Mesodermal cell (in vitro differentiated cells): ENCODE measurements at regions not wholly inside any gene's neighbourhood (a gene's known extent, or its start where the extent isn't known, plus 50 kb on each side); places are given as distances from the start of the nearest gene placed in this dataset.

Experiments used
- H3K27ac ChIP-seq: 2 replicates; pipeline ENCODE4 v1.7.0; 2013; ENCODE audit warnings: mild to moderate bottlenecking, low read depth, low read length, moderate library complexity; ENCODE audit not compliant: severe bottlenecking
- H3K36me3 ChIP-seq: 2 replicates; pipeline ENCODE4 v1.7.1; 2013; ENCODE audit warnings: mild to moderate bottlenecking, low read length, moderate library complexity; ENCODE audit not compliant: control insufficient read depth, insufficient read depth
- H3K4me1 ChIP-seq: one replicate; pipeline ENCODE4 v1.7.1; 2013; ENCODE audit warnings: mild to moderate bottlenecking, low read length; ENCODE audit not compliant: insufficient read depth, control insufficient read depth, poor library complexity, severe bottlenecking
- H3K4me3 ChIP-seq: 2 replicates; pipeline ENCODE4 v1.7.0; 2013; ENCODE audit warnings: low read length, control low read depth, mild to moderate bottlenecking; ENCODE audit not compliant: insufficient read depth, poor library complexity, severe bottlenecking; ENCODE audit errors: extremely low read depth
- H3K9me3 ChIP-seq: 2 replicates; pipeline ENCODE4 v1.7.1; 2013; ENCODE audit warnings: mild to moderate bottlenecking, low read length, moderate library complexity; ENCODE audit not compliant: control insufficient read depth
- WGBS, 2 experiments: methylation state at CpG; one replicate each; pipeline ENCODE4 v1.1.5; 2013; ENCODE audit warnings: missing lambda C conversion rate in 2 of 2; ENCODE audit not compliant: insufficient coverage in 2 of 2; 5-methylcytosine and 5-hydroxymethylcytosine counted together

GRCh38 chr3:94587291-94587690, 524.4 kb downstream of the NSUN3 start:
- Histone ChIP-seq H3K9me3 (no peaks in the 10 kb centered on the region), H3K4me1 (no peaks in the 10 kb centered on the region), H3K36me3 (no peaks in the 10 kb centered on the region), H3K4me3 (no peak overlapping the region), H3K27ac (no peak overlapping the region)
- WGBS, 2 experiments, result 72 to 100% methylated on average over 1 to 2 of the region's 3 CpGs

- Histone ChIP-seq H3K4me1 (no peaks in the 10 kb centered on the region), H3K27ac (no peak overlapping the region), H3K36me3 (no peaks in the 10 kb centered on the region), H3K9me3 (no peaks in the 10 kb centered on the region), H3K4me3 (no peak overlapping the region)
- no CpG with 5 or more reads among the region's 1 CpG for whole genome bisulfite sequencing, 2 experiments
These were observed 530.8 kb downstream of the NSUN3 start for GRCh38 chr3:94593526-94594150.

GRCh38 chr3:94596141-94596540, 533.3 kb downstream of the NSUN3 start:
- WGBS, 2 experiments, result 67 to 100% methylated on average over 1 of the region's 3 CpGs
- no peak overlapping the region for H3K4me3 ChIP-seq
- no peaks in the 10 kb centered on the region for H3K4me1 ChIP-seq
- H3K27ac ChIP-seq, result no peak overlapping the region
- H3K36me3 ChIP-seq, result no peaks in the 10 kb centered on the region
- no peaks in the 10 kb centered on the region for H3K9me3 ChIP-seq

DNA sequence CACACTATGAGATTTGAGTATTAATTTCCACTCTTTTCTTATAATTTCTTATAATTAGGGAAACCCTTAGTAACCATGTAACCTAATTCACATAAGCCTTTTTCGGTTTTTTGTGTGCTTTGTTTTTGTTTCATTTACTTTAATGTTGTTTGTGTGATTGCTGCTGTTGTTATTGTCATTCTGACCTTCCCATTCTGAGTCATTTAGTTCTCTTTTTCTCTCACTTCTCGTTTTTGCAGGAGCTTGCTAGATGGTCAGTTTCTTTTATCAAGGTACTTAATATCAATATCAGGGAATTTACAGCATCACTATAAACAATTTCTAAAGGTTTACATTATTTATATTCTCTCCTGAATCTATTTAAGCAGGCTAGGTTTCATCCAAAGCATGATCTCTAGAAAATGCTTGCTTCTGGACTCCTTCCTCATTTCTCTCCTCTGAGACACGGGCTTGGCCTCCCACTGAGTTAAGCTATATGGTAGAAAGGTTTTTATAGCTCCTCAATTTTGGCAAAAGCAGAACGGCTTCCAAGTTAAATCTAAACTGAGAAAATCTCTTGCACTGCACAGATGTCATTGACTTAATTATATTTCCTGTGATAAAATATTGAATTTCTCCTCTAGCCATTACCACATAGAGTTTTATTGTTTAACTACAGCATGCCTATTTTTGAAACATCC, 534.2 kb downstream of the NSUN3 start:
- no CpG with 5 or more reads among the region's 4 CpGs for WGBS, 2 experiments

DNA sequence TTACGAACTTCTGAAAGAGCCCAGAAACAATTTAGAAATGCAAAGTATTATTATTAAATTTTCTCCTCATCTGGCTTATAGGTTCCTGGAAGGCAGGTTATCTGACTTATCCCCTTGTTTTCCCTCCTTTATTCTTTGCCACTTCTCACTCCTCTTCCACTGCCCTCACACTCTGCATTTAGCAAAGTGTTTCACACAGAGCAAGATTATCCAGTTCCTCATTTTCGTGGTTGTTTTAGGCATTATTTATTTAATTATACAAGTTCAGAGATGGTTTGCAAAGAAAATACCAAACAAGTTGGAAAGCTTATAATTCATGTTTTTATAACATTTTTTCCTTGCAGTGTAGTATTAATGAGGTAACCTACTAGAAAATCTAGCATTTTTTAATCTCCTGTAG, 544.9 kb downstream of the NSUN3 start:
- WGBS, 2 experiments, result no CpG with 5 or more reads among the region's 2 CpGs
- Histone ChIP-seq H3K36me3 (no peaks in the 10 kb centered on the region), H3K4me3 (no peak overlapping the region), H3K27ac (no peak overlapping the region), H3K4me1 (no peaks in the 10 kb centered on the region), H3K9me3 (no peaks in the 10 kb centered on the region)

More for the DNA sequence above, 534.2 kb downstream of the NSUN3 start:
- Histone ChIP-seq H3K27ac (no peak overlapping the region), H3K9me3 (no peaks in the 10 kb centered on the region), H3K4me3 (no peak overlapping the region), H3K36me3 (no peaks in the 10 kb centered on the region), H3K4me1 (no peaks in the 10 kb centered on the region)

GRCh38 chr3:94609908-94610307, 547.0 kb downstream of the NSUN3 start:
- H3K27ac ChIP-seq, result no peak overlapping the region
- H3K9me3 ChIP-seq, result no peaks in the 10 kb centered on the region
- H3K4me1 ChIP-seq, result no peaks in the 10 kb centered on the region
- no peaks in the 10 kb centered on the region for H3K36me3 ChIP-seq
- no peak overlapping the region for H3K4me3 ChIP-seq
- whole genome bisulfite sequencing, 2 experiments, result 90 to 97% methylated on average over 3 of the region's 3 CpGs

DNA sequence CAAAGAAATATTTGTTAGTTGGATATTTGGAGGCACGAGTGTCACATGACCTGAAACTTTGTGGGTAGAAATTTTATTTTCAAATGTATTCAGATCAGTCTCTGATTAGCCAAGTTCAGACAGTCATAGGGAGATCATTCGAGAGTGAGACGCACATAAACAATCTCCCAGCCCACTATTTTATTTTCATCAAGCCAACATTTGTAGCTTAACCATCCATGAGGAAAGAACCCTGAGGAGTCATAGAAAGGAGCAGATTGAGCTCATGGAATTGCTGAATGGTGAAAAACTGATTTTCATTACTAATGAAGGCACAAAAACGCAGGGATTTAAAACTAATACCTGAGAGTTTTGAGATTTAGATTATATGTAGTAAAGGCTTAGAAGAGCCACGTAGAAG, 548.7 kb downstream of the NSUN3 start:
- Histone ChIP-seq H3K4me3 (no peak overlapping the region), H3K9me3 (no peaks in the 10 kb centered on the region), H3K27ac (no peak overlapping the region), H3K36me3 (no peaks in the 10 kb centered on the region), H3K4me1 (no peaks in the 10 kb centered on the region)
- no CpG with 5 or more reads among the region's 5 CpGs for WGBS, 2 experiments

- H3K9me3 ChIP-seq, result no peaks in the 10 kb centered on the region
- H3K4me3 ChIP-seq, result no peak overlapping the region
- H3K36me3 ChIP-seq, result no peaks in the 10 kb centered on the region
- WGBS, 2 experiments, result 88% methylated on average over 1 of the region's 1 CpG; no CpG with 5 or more reads in 1 of the 2 experiments
- no peak overlapping the region for H3K27ac ChIP-seq
- H3K4me1 ChIP-seq, result no peaks in the 10 kb centered on the region
These were observed 549.8 kb downstream of the NSUN3 start for GRCh38 chr3:94612631-94613030.

DNA sequence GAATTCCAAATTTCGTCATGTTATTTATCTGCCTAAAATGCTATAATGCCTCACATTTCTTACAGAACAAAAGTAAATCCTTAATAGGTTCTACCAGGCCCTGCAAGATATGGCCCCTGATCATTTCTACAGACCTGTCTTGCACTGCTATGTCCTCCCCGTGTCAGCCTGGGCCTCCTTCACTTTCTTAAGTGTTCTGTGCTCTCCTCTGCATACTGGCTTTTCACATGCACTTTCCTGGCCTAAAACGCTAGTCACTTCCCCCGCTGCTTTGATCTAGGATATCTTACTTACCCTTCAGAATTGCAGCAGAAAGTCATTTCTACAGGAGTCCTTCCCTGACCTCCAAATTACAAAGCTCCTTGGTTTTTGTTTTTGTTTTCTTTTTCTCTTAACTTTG, 551.3 kb downstream of the NSUN3 start:
- no peaks in the 10 kb centered on the region for H3K4me1 ChIP-seq
- H3K9me3 ChIP-seq, result no peaks in the 10 kb centered on the region
- WGBS, 2 experiments, result 57 to 69% methylated on average over 4 of the region's 4 CpGs
- H3K4me3 ChIP-seq, result no peak overlapping the region
- no peaks in the 10 kb centered on the region for H3K36me3 ChIP-seq
- no peak overlapping the region for H3K27ac ChIP-seq

DNA sequence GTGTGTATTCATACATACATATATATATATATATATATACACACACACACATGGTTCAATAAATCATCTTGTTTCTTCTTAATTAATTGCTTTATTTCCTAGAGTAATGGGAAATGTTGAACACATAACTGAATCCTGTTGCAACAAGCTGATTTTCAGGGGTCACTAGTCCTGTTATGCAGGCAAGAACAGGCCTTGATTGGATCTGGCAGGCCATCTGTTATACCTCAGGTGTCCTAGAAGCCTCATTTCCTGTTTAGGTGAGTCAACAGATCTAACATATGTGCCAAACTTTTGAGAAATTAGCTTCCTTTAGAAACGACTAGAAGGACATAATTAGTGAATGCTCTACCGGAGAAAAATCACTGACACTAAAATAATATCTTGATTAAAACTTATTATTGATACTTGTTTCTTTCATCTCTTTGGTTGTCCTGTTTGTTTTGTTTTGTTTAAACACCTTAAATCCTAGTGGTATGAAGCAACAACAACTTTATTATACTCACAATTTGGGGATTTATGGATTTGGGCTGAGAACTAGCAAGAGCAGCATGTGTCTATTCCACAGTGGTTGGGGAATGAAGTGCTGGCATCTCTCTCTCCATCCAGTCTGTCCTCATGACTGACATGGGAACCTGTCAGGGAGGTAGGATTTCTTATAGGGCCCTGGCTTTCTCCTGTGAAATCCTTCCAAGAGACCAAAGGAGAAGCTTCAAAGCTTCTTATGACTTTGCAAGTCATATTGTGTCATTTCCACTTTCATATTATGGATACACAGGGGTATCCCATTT, 552.6 kb downstream of the NSUN3 start:
- H3K4me3 ChIP-seq, result no peak overlapping the region
- H3K27ac ChIP-seq, result no peak overlapping the region
- no peaks in the 10 kb centered on the region for H3K9me3 ChIP-seq
- no CpG with 5 or more reads among the region's 2 CpGs for WGBS, 2 experiments
- H3K4me1 ChIP-seq, result no peaks in the 10 kb centered on the region
- H3K36me3 ChIP-seq, result no peaks in the 10 kb centered on the region

GRCh38 chr3:94616833-94617232, 554.0 kb downstream of the NSUN3 start:
- WGBS, 2 experiments, result 100% methylated on average over 1 of the region's 2 CpGs; no CpG with 5 or more reads in 1 of the 2 experiments
- Histone ChIP-seq H3K4me3 (no peak overlapping the region), H3K27ac (no peak overlapping the region), H3K9me3 (no peaks in the 10 kb centered on the region), H3K4me1 (no peaks in the 10 kb centered on the region), H3K36me3 (no peaks in the 10 kb centered on the region)
